ENCODE measurements at regions not wholly inside any gene's neighbourhood (a gene's known extent, or its start where the extent isn't known, plus 50 kb on each side); places are given as distances from the start of the nearest gene placed in this dataset.

GRCh38 chr10:33889371-33889770 is 554.9 kb upstream of the NRP1 start:
- POLR2A ChIA-PET, result no interaction called here
- no peak for DNase-seq
- H3K27me3 Mint-ChIP-seq (ENCODE audit: insufficient read depth, unreplicated experiment), result no peaks in the 10 kb centered on the region
- no peak overlapping the region for H3K27ac Mint-ChIP-seq (ENCODE audit: unreplicated experiment)
- intact Hi-C loops (cut with micrococcal nuclease; ENCODE audit: unreplicated experiment), result no loop called here
- Histone ChIP-seq H3K9me3 (no peaks in the 10 kb centered on the region), H3K36me3 (ENCODE audit: control insufficient read depth, insufficient read depth, low read length) (no peaks in the 10 kb centered on the region), H3K4me3 (ENCODE audit: low read depth, low read length) (no peak overlapping the region), H3K27me3 (replicated peaks; ENCODE audit: control insufficient read depth, insufficient read depth, low read length) (no peaks in the 10 kb centered on the region), H3K4me1 (peaks cover 10% of the 10 kb centered on the region; the same call in 1 of the 2 replicates)
- no peak for TF ChIP-seq CTCF (IDR thresholded peaks at IDR 0.05; ENCODE audit: insufficient read depth in 1 of 2, low read depth in 1 of 2, low read length in 1 of 2, severe bottlenecking in 1 of 2, unreplicated experiment in 1 of 2)
- no peaks in the 10 kb centered on the region for H3K4me1 Mint-ChIP-seq (ENCODE audit: low read depth, unreplicated experiment)
- no peaks in the 10 kb centered on the region for H3K36me3 Mint-ChIP-seq (ENCODE audit: insufficient read depth, unreplicated experiment)
- no peaks in the 10 kb centered on the region for H3K9me3 Mint-ChIP-seq (ENCODE audit: unreplicated experiment)
- BruUV-seq (replicated peaks), result no TSS peak
- CTCF ChIA-PET, result no interaction called here
- H3K4me3 Mint-ChIP-seq (ENCODE audit: unreplicated experiment), result no peak overlapping the region

GRCh38 chr10:33887188-33887587 is 552.7 kb upstream of the NRP1 start:
- Mint-ChIP-seq H3K4me1 (ENCODE audit: low read depth, unreplicated experiment) (no peaks in the 10 kb centered on the region), H3K27me3 (ENCODE audit: insufficient read depth, unreplicated experiment) (no peaks in the 10 kb centered on the region), H3K27ac (ENCODE audit: unreplicated experiment) (no peak overlapping the region), H3K36me3 (ENCODE audit: insufficient read depth, unreplicated experiment) (no peaks in the 10 kb centered on the region), H3K9me3 (ENCODE audit: unreplicated experiment) (no peaks in the 10 kb centered on the region), H3K4me3 (ENCODE audit: unreplicated experiment) (no peak overlapping the region)
- no peak for TF ChIP-seq CTCF (IDR thresholded peaks at IDR 0.05; ENCODE audit: insufficient read depth in 1 of 2, low read depth in 1 of 2, low read length in 1 of 2, severe bottlenecking in 1 of 2, unreplicated experiment in 1 of 2)
- Histone ChIP-seq H3K36me3 (ENCODE audit: control insufficient read depth, insufficient read depth, low read length) (no peaks in the 10 kb centered on the region), H3K27me3 (replicated peaks; ENCODE audit: control insufficient read depth, insufficient read depth, low read length) (no peaks in the 10 kb centered on the region), H3K4me1 (peaks cover 17% of the 10 kb centered on the region), H3K4me3 (ENCODE audit: low read depth, low read length) (no peak overlapping the region), H3K9me3 (no peaks in the 10 kb centered on the region)
- POLR2A ChIA-PET, result no interaction called here
- BruUV-seq (replicated peaks), result no TSS peak
- no peak for DNase-seq
- intact Hi-C loops (cut with micrococcal nuclease; ENCODE audit: unreplicated experiment), result no loop called here
- CTCF ChIA-PET, result no interaction called here

GRCh38 chr10:33886299-33886698 is 551.8 kb upstream of the NRP1 start:
- Histone ChIP-seq H3K36me3 (ENCODE audit: control insufficient read depth, insufficient read depth, low read length) (no peaks in the 10 kb centered on the region), H3K4me1 (peaks cover 17% of the 10 kb centered on the region), H3K27me3 (replicated peaks; ENCODE audit: control insufficient read depth, insufficient read depth, low read length) (no peaks in the 10 kb centered on the region), H3K9me3 (no peaks in the 10 kb centered on the region), H3K4me3 (ENCODE audit: low read depth, low read length) (no peak overlapping the region)
- Mint-ChIP-seq H3K27ac (ENCODE audit: unreplicated experiment) (no peak overlapping the region), H3K9me3 (ENCODE audit: unreplicated experiment) (no peaks in the 10 kb centered on the region), H3K36me3 (ENCODE audit: insufficient read depth, unreplicated experiment) (no peaks in the 10 kb centered on the region), H3K27me3 (ENCODE audit: insufficient read depth, unreplicated experiment) (no peaks in the 10 kb centered on the region), H3K4me1 (ENCODE audit: low read depth, unreplicated experiment) (no peaks in the 10 kb centered on the region), H3K4me3 (ENCODE audit: unreplicated experiment) (no peak overlapping the region)
- ChIA-PET CTCF (no interaction called here), POLR2A (interaction anchor here (0.5 kb wide), 1 partner anchor 532 kb away, joined by 4 read pairs; no protein-coding TSS in a partner anchor)
- no TSS peak for BruUV-seq (replicated peaks)
- TF ChIP-seq CTCF (IDR thresholded peaks at IDR 0.05; ENCODE audit: insufficient read depth in 1 of 2, low read depth in 1 of 2, low read length in 1 of 2, severe bottlenecking in 1 of 2, unreplicated experiment in 1 of 2), result no peak
- intact Hi-C loops (cut with micrococcal nuclease; ENCODE audit: unreplicated experiment), result no loop called here
- no peak for DNase-seq

Measured in Caco-2 (cell line).